Astrocyte (in vitro differentiated cells and primary cell): ENCODE measurements at regions not wholly inside any gene's neighbourhood (a gene's known extent, or its start where the extent isn't known, plus 50 kb on each side); places are given as distances from the start of the nearest gene placed in this dataset.

Experiments
- DNase-seq: peaks from one replicate; pipeline ENCODE4 v3.0.0-alpha.2; 2010; ENCODE audit warnings: low read depth
- FAIRE-seq: peaks from 2 replicates; lab custom pipeline; 2011; peaks lifted over from hg19 to GRCh38; lab: Jason Lieb, UNC
- H2AFZ ChIP-seq: 2 replicates; pipeline ENCODE4 v1.6.0; 2012; ENCODE audit warnings: low read depth, low read length, inconsistent platforms
- H3K27ac ChIP-seq: 2 replicates; pipeline ENCODE4 v1.5.1; 2011; ENCODE audit warnings: low read depth, low read length, inconsistent platforms
- H3K27me3 ChIP-seq: 2 replicates; pipeline ENCODE4 v1.6.0; 2011; ENCODE audit warnings: low read length, inconsistent platforms; ENCODE audit not compliant: insufficient read depth
- H3K36me3 ChIP-seq: 2 replicates; pipeline ENCODE4 v1.5.1; 2011; ENCODE audit warnings: low read length, inconsistent platforms; ENCODE audit not compliant: insufficient read depth
- H3K4me1 ChIP-seq: 2 replicates; pipeline ENCODE4 v1.5.1; 2011; ENCODE audit warnings: low read length, inconsistent platforms; ENCODE audit not compliant: insufficient read depth
- H3K4me2 ChIP-seq: 2 replicates; pipeline ENCODE4 v1.6.0; 2012; ENCODE audit warnings: low read length, inconsistent platforms
- H3K4me3 ChIP-seq: 2 replicates; pipeline ENCODE4 v1.5.1; 2011; ENCODE audit warnings: low read depth, mild to moderate bottlenecking, low read length, inconsistent platforms; ENCODE audit not compliant: insufficient read depth
- H3K79me2 ChIP-seq: 2 replicates; pipeline ENCODE4 v1.6.0; 2012; ENCODE audit warnings: mild to moderate bottlenecking, low read length, inconsistent platforms; ENCODE audit not compliant: insufficient read depth
- H3K9ac ChIP-seq: 2 replicates; pipeline ENCODE4 v1.6.0; 2012; ENCODE audit warnings: mild to moderate bottlenecking, low read length, inconsistent platforms
- H3K9me3 ChIP-seq: 2 replicates; pipeline ENCODE4 v1.5.1; 2012; ENCODE audit warnings: low read depth, mild to moderate bottlenecking, low read length, inconsistent platforms; ENCODE audit not compliant: insufficient read depth
- H4K20me1 ChIP-seq: 2 replicates; pipeline ENCODE4 v1.6.0; 2012; ENCODE audit warnings: low read length, inconsistent platforms; ENCODE audit not compliant: insufficient read depth
- H3K27ac Mint-ChIP-seq: one replicate; pipeline ENCODE4 v1.8.0; 2021; ENCODE audit warnings: mild to moderate bottlenecking, mixed read lengths; ENCODE audit not compliant: unreplicated experiment
- H3K27me3 Mint-ChIP-seq: one replicate; pipeline ENCODE4 v1.8.0; 2021; ENCODE audit warnings: low read depth, mixed read lengths; ENCODE audit not compliant: unreplicated experiment
- H3K36me3 Mint-ChIP-seq: one replicate; pipeline ENCODE4 v1.8.0; 2021; ENCODE audit warnings: low read depth, mixed read lengths; ENCODE audit not compliant: unreplicated experiment
- H3K4me1 Mint-ChIP-seq: one replicate; pipeline ENCODE4 v1.8.0; 2021; ENCODE audit warnings: low read depth, mixed read lengths; ENCODE audit not compliant: unreplicated experiment
- H3K4me3 Mint-ChIP-seq: one replicate; pipeline ENCODE4 v1.8.0; 2021; ENCODE audit warnings: mild to moderate bottlenecking, moderate library complexity, mixed read lengths; ENCODE audit not compliant: unreplicated experiment
- H3K9me3 Mint-ChIP-seq: one replicate; pipeline ENCODE4 v1.8.0; 2021; ENCODE audit warnings: mild to moderate bottlenecking, mixed read lengths; ENCODE audit not compliant: unreplicated experiment
- CTCF ChIP-seq: IDR thresholded peaks from 2 replicates; pipeline ENCODE4 v1.5.1; 2011; ENCODE audit warnings: low read depth, mild to moderate bottlenecking, inconsistent platforms, low read length, moderate library complexity; ENCODE audit not compliant: insufficient read depth
- EZH2 ChIP-seq: IDR thresholded peaks from 2 replicates; pipeline ENCODE4 v1.6.1; 2012; ENCODE audit warnings: mild to moderate bottlenecking, low read length, inconsistent platforms; ENCODE audit not compliant: insufficient read depth

- Histone ChIP-seq H3K79me2 (no peaks in the 10 kb centered on the region), H4K20me1 (no peaks in the 10 kb centered on the region), H3K4me2 (no peak overlapping the region), H3K27me3 (peaks cover 15% of the 10 kb centered on the region), H3K36me3 (no peaks in the 10 kb centered on the region), H3K9ac (no peak overlapping the region), H2AFZ (no peak overlapping the region), H3K4me3 (no peak overlapping the region), H3K4me1 (no peaks in the 10 kb centered on the region), H3K27ac (no peak overlapping the region), H3K9me3 (no peaks in the 10 kb centered on the region)
- Mint-ChIP-seq H3K27me3 (peaks cover 14% of the 10 kb centered on the region), H3K36me3 (no peaks in the 10 kb centered on the region), H3K9me3 (no peaks in the 10 kb centered on the region), H3K4me1 (peaks cover 4% of the 10 kb centered on the region), H3K4me3 (no peak overlapping the region), H3K27ac (no peak overlapping the region)
- FAIRE-seq (no peak), DNase-seq (peak; percentile 44)
- no peak for TF ChIP-seq CTCF
Observed at GRCh38 chr2:105515581-105516415, 116.9 kb upstream of the FHL2 start.

GRCh38 chr2:105514576-105514975, 115.7 kb upstream of the FHL2 start:
- no peaks in the 10 kb centered on the region for H3K9me3 ChIP-seq
- H3K9me3 Mint-ChIP-seq = no peaks in the 10 kb centered on the region
- no peak overlapping the region for H3K4me3 ChIP-seq
- H3K4me1 Mint-ChIP-seq = peaks cover 4% of the 10 kb centered on the region
- TF ChIP-seq CTCF = no peak
- no peak for TF ChIP-seq EZH2
- H3K36me3 ChIP-seq = no peaks in the 10 kb centered on the region
- H3K79me2 ChIP-seq = no peaks in the 10 kb centered on the region
- H3K27me3 ChIP-seq = peaks cover 15% of the 10 kb centered on the region
- H3K27ac Mint-ChIP-seq = no peak overlapping the region
- no peak for DNase-seq
- H3K36me3 Mint-ChIP-seq = no peaks in the 10 kb centered on the region
- H3K4me1 ChIP-seq = no peaks in the 10 kb centered on the region
- H3K27ac ChIP-seq = no peak overlapping the region
- H2AFZ ChIP-seq = no peak overlapping the region
- H3K9ac ChIP-seq = no peak overlapping the region
- H3K4me3 Mint-ChIP-seq = no peak overlapping the region
- no peak overlapping the region for H3K4me2 ChIP-seq
- H4K20me1 ChIP-seq = no peaks in the 10 kb centered on the region
- H3K27me3 Mint-ChIP-seq = peaks cover 14% of the 10 kb centered on the region
- no peak for FAIRE-seq
